Keratinocyte (primary cell): ENCODE measurements at regions not wholly inside any gene's neighbourhood (a gene's known extent, or its start where the extent isn't known, plus 50 kb on each side); places are given as distances from the start of the nearest gene placed in this dataset.
"Not testable (repeated sequence)": the region's sequence is repeated elsewhere in the genome, so short reads cannot be mapped to it uniquely, and the experiment has no call there.

Experiments
- DNase-seq: peaks from one replicate; pipeline ENCODE4 v3.0.0-alpha.2; 2011; ENCODE audit warnings: low read depth, missing footprints, low spot score
- FAIRE-seq: peaks from 2 replicates; lab custom pipeline; 2011; peaks lifted over from hg19 to GRCh38; lab: Jason Lieb, UNC
- H2AFZ ChIP-seq: 2 replicates; pipeline ENCODE4 v1.6.0; 2012; ENCODE audit warnings: low read length, control low read depth, inconsistent platforms; ENCODE audit not compliant: control insufficient read depth
- H3K27ac ChIP-seq: 2 replicates; pipeline ENCODE4 v1.5.1; 2011; ENCODE audit warnings: low read length; ENCODE audit not compliant: control insufficient read depth, insufficient read depth
- H3K27me3 ChIP-seq: 3 replicates; pipeline ENCODE4 v1.6.0; 2011; ENCODE audit warnings: low read length; ENCODE audit not compliant: control insufficient read depth, insufficient read depth; ENCODE audit errors: extremely low read depth
- H3K36me3 ChIP-seq, 2 experiments: 2 replicates in 1 of 2; 3 replicates in 1 of 2; pipeline ENCODE4 v1.5.1; 2011; ENCODE audit warnings: low read length in 2 of 2, mild to moderate bottlenecking in 1 of 2; ENCODE audit not compliant: control insufficient read depth in 2 of 2, insufficient read depth in 2 of 2; ENCODE audit errors: extremely low read depth in 1 of 2
- H3K4me1 ChIP-seq: 3 replicates; pipeline ENCODE4 v1.5.1; 2011; ENCODE audit warnings: low read length; ENCODE audit not compliant: control insufficient read depth, insufficient read depth; ENCODE audit errors: extremely low read depth
- H3K4me2 ChIP-seq: 3 replicates; pipeline ENCODE4 v1.6.0; 2011; ENCODE audit warnings: low read depth, low read length; ENCODE audit not compliant: control insufficient read depth, insufficient read depth; ENCODE audit errors: extremely low read depth
- H3K4me3 ChIP-seq, 3 experiments: fragments of 200-600 bp in 1 of 3; sonication (generic) in 1 of 3; 2 replicates in 2 of 3; 3 replicates in 1 of 3; pipeline ENCODE4 v1.5.1; 2011 to 2016; ENCODE audit warnings: low read length in 3 of 3, mild to moderate bottlenecking in 3 of 3, control low read depth in 2 of 3, inconsistent platforms in 1 of 3, low read depth in 1 of 3, mixed read lengths in 1 of 3, mixed run types in 1 of 3, moderate library complexity in 1 of 3; ENCODE audit not compliant: control insufficient read depth in 2 of 3, insufficient read depth in 2 of 3; ENCODE audit errors: extremely low read depth in 1 of 3
- H3K79me2 ChIP-seq: 2 replicates; pipeline ENCODE4 v1.6.0; 2012; ENCODE audit warnings: low read length; ENCODE audit not compliant: control insufficient read depth, insufficient read depth
- H3K9ac ChIP-seq: 3 replicates; pipeline ENCODE4 v1.6.0; 2011; ENCODE audit warnings: low read length; ENCODE audit not compliant: control insufficient read depth, insufficient read depth; ENCODE audit errors: extremely low read depth
- H3K9me1 ChIP-seq: 3 replicates; pipeline ENCODE4 v1.6.0; 2011; ENCODE audit warnings: low read length; ENCODE audit not compliant: control insufficient read depth, insufficient read depth; ENCODE audit errors: extremely low read depth
- H3K9me3 ChIP-seq: 2 replicates; pipeline ENCODE4 v1.5.1; 2012; ENCODE audit warnings: low read depth, low read length; ENCODE audit not compliant: control insufficient read depth
- H4K20me1 ChIP-seq: 3 replicates; pipeline ENCODE4 v1.6.0; 2011; ENCODE audit warnings: low read length; ENCODE audit not compliant: control insufficient read depth, insufficient read depth; ENCODE audit errors: extremely low read depth
- EZH2 ChIP-seq: IDR thresholded peaks from one replicate; pipeline ENCODE4 v1.6.1; 2012; ENCODE audit warnings: inconsistent platforms, mild to moderate bottlenecking, low read length, moderate library complexity
- dilution Hi-C: fragments of 300-500 bp; cut with MboI; formaldehyde crosslinking; loops from one replicate; pipeline ENCODE4 v1.7.0; 2020; ENCODE audit warnings: low sequenced_read_pairs; ENCODE audit not compliant: extremely low pct_ligation_motif_present
- TF ChIP-seq, protein P1 (sequence below), 3 experiments: IDR thresholded peaks in 1 of 3; conservative IDR thresholded peaks in 1 of 3; optimal IDR thresholded peaks in 1 of 3; 2 replicates in 2 of 3; 3 replicates in 1 of 3; pipeline versions ENCODE3 to v1.5.1; 2011; ENCODE audit warnings: low read length in 3 of 3, mild to moderate bottlenecking in 3 of 3, moderate library complexity in 2 of 3, control low read depth in 1 of 3, inconsistent platforms in 1 of 3; ENCODE audit not compliant: insufficient read depth in 2 of 3; ENCODE audit errors: extremely low read depth in 1 of 3

DNA sequence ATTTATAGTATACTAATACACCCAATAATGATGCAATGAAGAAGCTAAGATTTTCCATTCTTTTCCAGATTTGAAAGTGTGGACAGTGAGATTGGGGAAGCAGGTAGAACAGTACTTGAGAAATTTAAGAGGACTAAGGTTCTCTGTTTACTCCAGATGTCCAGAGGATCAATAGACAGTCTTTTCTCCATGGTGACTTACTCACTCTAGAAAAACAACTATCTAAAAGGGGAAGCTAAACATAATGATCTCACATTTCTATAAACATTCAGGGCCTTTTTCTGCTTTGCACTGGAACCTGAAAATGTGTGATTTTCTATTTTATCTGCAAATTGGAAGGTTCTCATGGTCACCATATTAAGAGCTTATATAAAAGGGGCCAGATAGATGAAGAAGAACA lies 93.9 kb upstream of the ZBTB18 start:
- TF ChIP-seq EZH2, result no peak
- TF ChIP-seq, protein P1, sequence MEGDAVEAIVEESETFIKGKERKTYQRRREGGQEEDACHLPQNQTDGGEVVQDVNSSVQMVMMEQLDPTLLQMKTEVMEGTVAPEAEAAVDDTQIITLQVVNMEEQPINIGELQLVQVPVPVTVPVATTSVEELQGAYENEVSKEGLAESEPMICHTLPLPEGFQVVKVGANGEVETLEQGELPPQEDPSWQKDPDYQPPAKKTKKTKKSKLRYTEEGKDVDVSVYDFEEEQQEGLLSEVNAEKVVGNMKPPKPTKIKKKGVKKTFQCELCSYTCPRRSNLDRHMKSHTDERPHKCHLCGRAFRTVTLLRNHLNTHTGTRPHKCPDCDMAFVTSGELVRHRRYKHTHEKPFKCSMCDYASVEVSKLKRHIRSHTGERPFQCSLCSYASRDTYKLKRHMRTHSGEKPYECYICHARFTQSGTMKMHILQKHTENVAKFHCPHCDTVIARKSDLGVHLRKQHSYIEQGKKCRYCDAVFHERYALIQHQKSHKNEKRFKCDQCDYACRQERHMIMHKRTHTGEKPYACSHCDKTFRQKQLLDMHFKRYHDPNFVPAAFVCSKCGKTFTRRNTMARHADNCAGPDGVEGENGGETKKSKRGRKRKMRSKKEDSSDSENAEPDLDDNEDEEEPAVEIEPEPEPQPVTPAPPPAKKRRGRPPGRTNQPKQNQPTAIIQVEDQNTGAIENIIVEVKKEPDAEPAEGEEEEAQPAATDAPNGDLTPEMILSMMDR (optimal IDR thresholded peaks at IDR 0.05 in 1 of 3, IDR thresholded peaks at IDR 0.05 in 1 of 3, conservative IDR thresholded peaks at IDR 0.05 in 1 of 3; ENCODE audit: extremely low read depth in 1 of 3, insufficient read depth in 2 of 3, low read length in 3 of 3), result no peak
- no peaks in the 10 kb centered on the region for H3K4me1 ChIP-seq
- no peaks in the 10 kb centered on the region for H3K36me3 ChIP-seq
- H3K27me3 ChIP-seq, result no peaks in the 10 kb centered on the region
- no peaks in the 10 kb centered on the region for H3K79me2 ChIP-seq
- H3K4me3 ChIP-seq, result no peak overlapping the region
- FAIRE-seq (no peak), DNase-seq (no peak)
- H3K27ac ChIP-seq, result no peak overlapping the region
- H3K4me2 ChIP-seq, result no peak overlapping the region
- H3K9me1 ChIP-seq, result no peaks in the 10 kb centered on the region
- H4K20me1 ChIP-seq, result no peaks in the 10 kb centered on the region
- no peak overlapping the region for H2AFZ ChIP-seq
- no peak overlapping the region for H3K9ac ChIP-seq
- no peaks in the 10 kb centered on the region for H3K9me3 ChIP-seq
- dilution Hi-C loops, result no loop called here

DNA sequence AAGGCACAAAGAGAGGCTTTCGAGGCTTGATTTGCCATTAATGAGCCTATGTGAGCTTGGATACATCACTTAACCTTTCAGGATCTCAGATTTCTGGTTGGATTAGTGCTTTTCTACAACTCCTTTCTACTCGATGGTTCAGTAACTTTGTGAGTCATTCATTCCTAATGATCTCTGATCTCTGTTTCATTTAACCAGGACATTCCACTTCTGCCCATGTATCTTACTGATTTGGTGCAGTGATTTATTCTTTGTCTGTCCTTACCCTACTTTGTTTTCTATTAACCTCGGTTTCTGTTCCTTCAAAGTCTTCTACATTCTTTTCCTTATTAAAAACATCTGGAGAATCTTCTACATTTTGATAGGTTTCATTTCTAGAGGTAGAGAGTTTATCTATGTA lies 94.6 kb upstream of the ZBTB18 start:
- H3K4me3 ChIP-seq, result no peak overlapping the region
- H3K9me3 ChIP-seq, result no peaks in the 10 kb centered on the region
- H2AFZ ChIP-seq, result no peak overlapping the region
- TF ChIP-seq EZH2, result no peak
- TF ChIP-seq, protein P1 (optimal IDR thresholded peaks at IDR 0.05 in 1 of 3, IDR thresholded peaks at IDR 0.05 in 1 of 3, conservative IDR thresholded peaks at IDR 0.05 in 1 of 3; ENCODE audit: extremely low read depth in 1 of 3, insufficient read depth in 2 of 3, low read length in 3 of 3), result no peak
- no peak overlapping the region for H3K4me2 ChIP-seq
- H3K27ac ChIP-seq, result no peak overlapping the region
- FAIRE-seq, result no peak
- no peaks in the 10 kb centered on the region for H4K20me1 ChIP-seq
- DNase-seq, result no peak
- H3K79me2 ChIP-seq, result no peaks in the 10 kb centered on the region
- H3K4me1 ChIP-seq, result no peaks in the 10 kb centered on the region
- no peak overlapping the region for H3K9ac ChIP-seq
- no peaks in the 10 kb centered on the region for H3K27me3 ChIP-seq
- no peaks in the 10 kb centered on the region for H3K36me3 ChIP-seq
- H3K9me1 ChIP-seq, result no peaks in the 10 kb centered on the region
- dilution Hi-C loops, result no loop called here

DNA sequence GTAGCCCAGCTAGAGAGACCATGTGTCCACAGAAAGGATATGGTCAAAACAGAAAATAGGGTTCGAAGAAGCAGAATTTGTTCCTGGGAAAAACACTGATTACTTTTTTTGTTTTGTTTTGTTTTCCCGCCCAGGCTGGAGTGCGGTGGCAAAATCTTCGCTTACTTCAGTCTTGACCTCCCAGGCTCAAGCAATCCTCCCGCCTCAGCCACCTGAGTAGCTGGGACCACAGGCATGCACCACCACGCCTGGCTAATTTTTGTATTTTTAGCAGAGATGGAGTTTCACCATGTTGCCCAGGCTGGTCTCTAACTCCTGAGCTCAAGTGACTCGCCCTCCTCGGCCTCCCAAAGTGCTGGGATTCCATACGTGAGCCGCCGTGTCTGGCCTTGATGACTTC lies 99.9 kb upstream of the ZBTB18 start:
- H3K4me1 ChIP-seq, H3K4me3 ChIP-seq, DNase-seq, H4K20me1 ChIP-seq, H3K4me2 ChIP-seq, H3K27ac ChIP-seq, H3K9me3 ChIP-seq, H3K9ac ChIP-seq, H3K9me1 ChIP-seq, H2AFZ ChIP-seq, FAIRE-seq, H3K79me2 ChIP-seq, dilution Hi-C loops, H3K27me3 ChIP-seq, H3K36me3 ChIP-seq: not testable (repeated sequence)
